Breast epithelium (tissue), 3 donors: ENCODE measurements at regions not wholly inside any gene's neighbourhood (a gene's known extent, or its start where the extent isn't known, plus 50 kb on each side); places are given as distances from the start of the nearest gene placed in this dataset.

ENCODE experiments used
- POLR2A ChIP-seq: fragments of 450-650 bp; IDR thresholded peaks from one replicate; pipeline ENCODE4 v1.6.1; 2016; ENCODE audit warnings: antibody characterized with exemption, mild to moderate bottlenecking, moderate library complexity
- POLR2AphosphoS5 ChIP-seq, 3 donors: sonication (generic); formaldehyde crosslinking; IDR thresholded peaks; one replicate each; pipeline ENCODE4 v1.6.1; 2017; ENCODE audit warnings: antibody characterized with exemption in 3 of 3

GRCh38 chr4:1475277-1476139 is 69.3 kb upstream of the NKX1-1 start:
- no peak for TF ChIP-seq POLR2AphosphoS5 (IDR thresholded peaks at IDR 0.05)
- TF ChIP-seq POLR2A, result no peak
